ENCODE measurements at regions not wholly inside any gene's neighbourhood (a gene's known extent, or its start where the extent isn't known, plus 50 kb on each side); places are given as distances from the start of the nearest gene placed in this dataset.

DNA sequence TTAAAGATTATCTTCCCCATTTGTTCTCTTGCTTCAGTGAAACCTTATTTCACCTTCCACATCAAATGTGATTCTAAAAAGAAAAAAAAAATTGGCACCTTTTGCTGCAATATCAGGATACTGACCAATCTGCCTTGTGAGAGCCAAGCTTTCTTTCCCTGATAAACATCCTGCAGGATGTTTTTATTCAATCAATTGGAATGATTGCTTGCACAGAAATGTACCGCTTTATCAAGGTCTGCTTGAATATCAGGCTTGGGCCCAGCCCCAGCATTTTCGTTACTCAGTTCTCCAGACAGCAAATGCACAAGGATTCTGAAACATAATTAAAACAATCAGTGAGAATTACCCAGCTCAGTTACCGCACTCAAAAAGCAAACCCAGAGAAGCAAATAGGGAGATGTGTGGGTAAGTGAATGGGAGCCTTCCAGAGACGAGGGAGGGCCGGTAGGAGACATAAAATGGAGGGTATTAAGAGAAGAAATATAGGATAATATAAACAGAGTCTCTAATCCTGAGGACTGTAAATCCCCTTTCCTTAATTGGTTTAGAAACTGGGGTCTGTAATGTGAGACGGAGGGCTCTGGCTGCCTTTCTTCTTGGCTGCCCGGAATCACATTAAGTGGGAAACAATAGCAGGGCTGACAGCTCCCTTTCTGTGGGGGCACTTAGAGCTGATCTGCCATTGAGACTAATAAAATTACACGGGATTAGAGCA lies 291.8 kb downstream of the ICOS start:
- DNase-seq (ENCODE audit: low spot score): no peak

DNA sequence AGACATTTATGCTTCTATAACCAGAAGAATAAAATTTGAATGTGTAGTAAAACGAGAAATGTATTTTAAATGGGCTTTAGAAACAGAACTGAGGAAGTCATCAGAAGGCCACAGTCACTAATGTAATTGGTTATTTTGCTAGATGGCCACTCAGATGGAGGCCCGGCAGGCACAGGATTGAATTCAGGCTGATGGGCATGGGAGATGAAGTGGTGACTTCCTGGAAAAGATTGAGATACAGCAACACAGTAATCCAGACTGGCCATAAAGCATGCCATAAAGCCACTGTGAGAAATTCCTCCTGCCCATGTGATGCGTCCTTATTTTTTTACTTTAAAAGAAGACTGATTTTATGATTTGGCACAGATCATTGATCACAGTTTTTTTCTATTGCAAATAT lies 297.7 kb downstream of the ICOS start:
- no peak for DNase-seq (ENCODE audit: low spot score)

DNA sequence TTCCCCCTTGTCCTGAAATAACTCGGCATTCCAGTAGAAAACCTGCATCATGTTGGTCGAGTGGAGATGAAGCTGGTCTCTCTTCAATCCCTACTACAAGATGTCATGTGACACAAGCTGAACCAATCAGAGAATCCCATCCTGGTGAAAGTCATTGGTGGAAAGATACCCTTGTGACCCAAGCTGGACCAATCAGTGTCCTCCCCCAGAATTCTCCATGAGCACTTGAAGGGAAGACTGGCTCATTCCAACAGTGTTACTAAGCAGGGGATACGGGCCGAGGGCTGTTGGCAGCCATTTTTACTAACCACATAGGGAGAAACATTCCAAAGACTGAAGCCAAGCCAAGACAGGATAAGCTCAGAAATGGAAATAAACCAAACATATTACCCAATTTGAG lies 298.3 kb downstream of the ICOS start:
- DNase-seq (ENCODE audit: low spot score): no peak

DNA sequence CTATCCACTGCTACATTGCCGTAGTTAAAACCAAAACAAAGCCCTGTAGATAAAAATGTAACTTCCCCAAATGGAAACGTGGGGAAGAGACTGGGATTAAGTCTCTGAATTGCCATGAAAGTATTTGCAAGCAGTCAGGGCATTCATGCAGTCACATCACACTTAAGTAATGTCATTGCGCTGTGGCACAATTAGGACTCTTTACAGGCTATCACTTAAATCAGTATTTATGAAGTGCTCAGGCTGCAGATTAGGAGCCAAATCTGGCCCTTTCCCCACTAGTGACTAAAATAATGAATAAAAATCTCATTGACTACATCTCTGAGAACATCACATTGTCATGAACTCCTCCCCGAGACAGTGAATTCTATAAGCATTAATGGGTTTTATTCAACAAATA lies 300.9 kb downstream of the ICOS start:
- no peak for DNase-seq (ENCODE audit: low spot score)

DNA sequence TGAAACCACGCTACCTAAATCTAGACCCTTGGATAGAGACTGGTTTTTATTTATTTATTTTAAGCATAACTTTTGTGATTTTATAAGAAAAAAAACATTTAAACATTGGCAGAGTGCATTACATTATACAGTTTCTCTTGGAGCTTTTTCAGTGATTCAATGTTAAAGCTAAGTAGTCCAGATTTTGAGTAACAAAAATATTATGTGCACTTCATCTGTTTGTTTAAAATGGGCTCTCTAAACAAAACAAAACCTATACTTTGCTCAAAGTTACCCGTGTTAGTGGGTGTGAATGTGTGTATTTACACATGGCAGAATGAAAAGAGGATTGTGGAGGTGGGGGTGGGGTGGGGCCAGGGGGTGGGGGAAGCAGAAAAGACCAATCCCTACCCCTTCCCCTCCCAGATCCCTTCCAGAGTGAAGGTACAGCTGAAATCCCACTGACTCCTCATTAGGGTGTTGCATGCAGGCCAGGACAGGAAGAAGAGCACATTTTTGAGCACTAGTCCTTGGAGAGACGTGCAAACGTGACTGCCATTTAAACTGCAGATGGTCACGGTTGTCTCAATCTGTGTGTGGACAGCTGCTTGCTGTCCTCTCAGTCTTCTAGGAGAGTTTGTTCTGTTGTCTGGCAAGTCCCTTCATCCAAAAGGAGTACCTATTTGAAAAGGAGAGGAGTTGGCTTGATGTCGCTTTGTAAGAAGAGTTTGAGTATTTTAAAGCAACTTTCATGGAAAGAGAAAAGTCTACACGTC lies 303.0 kb downstream of the ICOS start:
- DNase-seq (ENCODE audit: low spot score): no peak

DNA sequence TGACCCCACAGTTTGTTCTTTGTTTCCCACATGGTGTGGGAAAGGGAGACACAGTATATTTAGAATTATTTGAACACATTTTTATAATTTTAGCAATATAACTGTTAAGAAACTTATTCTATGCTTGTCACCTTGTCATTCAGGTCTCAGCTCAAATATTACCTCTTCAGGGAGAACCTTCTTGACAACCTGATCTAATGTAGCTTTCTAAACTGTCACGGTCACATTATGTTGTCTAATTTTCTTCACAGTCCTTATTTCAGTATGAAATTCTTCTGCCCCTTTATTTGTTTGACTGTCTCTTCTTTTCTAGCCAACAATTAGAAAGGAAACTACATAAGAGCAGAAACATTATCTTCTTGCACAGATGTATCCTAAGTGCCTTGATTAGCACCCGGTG lies 304.3 kb upstream of the PARD3B start:
- DNase-seq (ENCODE audit: low spot score): no peak

DNA sequence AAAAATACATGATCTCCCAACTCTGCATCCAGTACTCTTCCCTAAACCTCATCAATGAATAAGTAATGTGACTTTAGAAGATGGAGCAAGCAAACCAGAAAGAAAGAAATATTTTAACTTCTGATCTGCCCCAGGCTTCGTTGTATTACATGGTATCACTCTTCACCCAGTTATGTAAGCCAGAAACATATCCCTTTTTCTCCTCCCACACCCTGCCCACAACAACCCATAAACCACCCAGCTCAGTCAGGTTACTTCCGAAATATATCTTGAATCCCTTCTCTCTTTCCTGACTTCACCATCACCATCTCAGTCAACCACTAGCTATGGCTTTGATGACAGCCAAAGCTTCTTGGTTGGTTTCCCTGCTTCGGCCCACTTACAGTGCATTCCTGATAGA lies 295.8 kb upstream of the PARD3B start:
- DNase-seq (ENCODE audit: low spot score): no peak

DNA sequence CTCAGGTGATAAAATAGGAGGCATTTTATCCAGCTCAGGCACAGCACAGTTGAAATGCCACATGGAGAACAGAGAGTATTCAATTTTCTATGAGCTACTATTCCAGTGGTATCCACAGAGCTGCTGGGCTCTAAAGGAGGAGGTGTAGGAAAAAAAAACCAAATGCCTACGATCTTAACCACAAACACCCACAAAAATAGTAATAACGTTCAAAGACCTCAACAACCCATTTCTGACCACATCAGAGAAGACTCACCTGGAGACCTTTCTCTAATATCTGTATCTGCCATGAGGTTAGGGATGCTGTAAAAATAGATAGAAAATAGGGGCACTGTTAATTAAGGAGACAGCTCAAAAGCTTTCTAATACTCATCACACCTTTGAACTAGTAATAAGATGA lies 294.6 kb upstream of the PARD3B start:
- no peak for DNase-seq (ENCODE audit: low spot score)

DNA sequence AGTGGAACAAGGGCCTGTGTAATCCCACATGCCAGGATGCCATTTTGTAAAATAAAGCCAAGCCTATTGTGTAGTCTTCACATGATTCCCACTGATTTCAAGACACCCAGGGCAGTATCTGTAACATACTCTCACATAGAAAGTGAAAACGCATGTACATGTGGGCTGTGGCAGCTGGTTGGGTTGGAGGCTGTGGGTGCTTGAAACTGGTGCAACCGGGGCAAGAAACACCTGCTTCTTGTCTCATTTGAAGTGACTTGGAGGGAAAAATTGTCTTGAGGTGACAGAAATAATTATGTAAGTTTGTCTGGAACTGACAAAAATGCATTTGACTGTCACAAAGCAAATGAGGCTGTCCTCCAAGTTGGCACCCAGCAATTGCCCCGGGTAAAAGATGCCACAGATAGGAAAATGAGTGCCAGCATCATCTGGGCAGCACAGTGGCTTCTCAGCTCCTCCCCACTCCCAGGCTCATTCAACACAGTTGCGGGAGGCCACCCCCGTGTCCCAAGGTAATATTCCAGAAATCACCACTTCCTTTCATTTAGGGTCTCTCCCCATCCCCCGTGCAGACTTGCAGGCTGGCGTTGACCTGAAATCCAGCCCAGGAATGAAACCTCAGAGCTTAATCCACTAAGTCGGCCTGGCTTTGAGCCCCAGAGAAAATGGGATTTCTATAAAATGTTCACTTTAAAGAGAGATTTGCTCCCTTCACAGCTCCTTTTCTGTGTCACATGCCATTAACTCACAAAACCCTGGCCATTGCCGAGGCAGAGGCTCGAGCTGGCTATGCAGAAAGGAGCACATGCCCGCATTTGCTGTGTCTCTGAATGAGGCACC lies 293.9 kb upstream of the PARD3B start:
- no peak for DNase-seq (ENCODE audit: low spot score)

DNA sequence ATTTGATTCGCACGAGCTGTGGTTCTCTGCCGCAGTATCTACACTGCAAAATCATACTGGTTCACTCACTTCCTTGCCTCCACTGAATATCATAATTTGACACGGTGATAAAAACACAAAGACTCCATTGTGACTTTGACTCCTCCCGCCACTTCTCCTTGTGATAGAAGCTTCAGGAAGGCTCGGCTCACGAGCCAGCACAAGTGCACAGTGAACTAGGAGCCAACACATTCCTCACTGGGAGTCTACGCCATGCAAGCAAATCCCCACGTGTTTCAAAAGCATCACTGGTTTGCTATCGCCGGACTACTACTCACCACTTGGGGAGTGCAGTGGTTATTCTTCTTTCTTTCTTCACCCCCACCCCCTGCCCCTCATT lies 293.3 kb upstream of the PARD3B start:
- DNase-seq (ENCODE audit: low spot score): no peak

DNA sequence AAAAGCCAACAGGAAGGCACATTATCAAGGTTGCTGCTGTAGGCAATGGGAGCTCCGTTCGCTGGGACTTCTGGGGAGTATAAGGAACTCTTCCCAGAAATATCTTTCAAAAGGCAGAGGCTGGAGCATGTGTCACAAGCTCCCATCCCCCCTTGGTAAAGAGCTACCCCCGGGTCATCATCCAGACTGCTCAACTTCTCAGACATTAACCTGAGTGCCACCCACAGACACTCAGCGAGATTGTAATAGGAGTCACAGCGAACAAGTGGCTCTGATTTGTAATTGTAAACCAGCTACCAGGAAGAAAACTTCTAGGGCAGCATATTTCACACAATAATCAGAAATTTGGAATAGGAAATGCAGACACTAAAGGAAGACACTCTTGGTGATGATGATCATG lies 290.2 kb upstream of the PARD3B start:
- no peak for DNase-seq (ENCODE audit: low spot score)

DNA sequence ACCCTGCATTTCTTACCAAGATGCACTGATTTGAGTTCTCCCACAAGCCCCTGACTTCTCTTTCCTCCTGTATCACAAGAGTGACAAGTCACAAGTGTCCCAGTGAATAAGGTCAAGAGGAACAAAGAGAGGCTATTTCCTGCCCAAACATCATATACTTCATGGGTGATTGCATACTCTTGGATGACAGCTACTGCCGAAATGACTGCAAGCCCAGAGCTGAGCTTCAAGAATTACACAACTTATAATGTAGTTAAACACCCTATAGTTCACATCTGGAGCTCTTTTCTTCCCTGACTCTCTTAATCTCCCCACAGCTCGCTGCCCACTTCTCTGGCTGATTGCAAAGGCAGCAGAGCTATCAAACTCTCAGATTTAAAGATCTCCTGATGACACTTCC lies 289.7 kb upstream of the PARD3B start:
- DNase-seq (ENCODE audit: low spot score): no peak

DNA sequence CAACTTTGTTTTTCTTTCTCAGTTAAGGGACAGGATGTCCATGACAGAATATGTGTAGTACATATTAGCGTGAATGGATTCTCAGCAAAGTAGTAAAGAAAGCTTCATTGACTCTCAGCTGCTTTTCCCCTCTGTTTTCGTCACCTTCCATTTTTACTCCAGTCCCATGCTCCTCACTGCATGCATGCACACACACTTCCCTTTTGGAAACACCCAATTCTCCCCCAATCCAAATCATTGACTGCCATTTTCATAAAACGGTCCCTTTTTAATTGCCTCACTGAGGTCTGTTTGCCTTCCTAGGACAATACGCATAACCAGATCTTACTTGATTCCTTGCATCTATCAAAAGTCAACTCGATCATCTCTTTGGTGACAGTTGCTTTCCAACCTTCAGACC lies 287.5 kb upstream of the PARD3B start:
- DNase-seq (ENCODE audit: low spot score): no peak

DNA sequence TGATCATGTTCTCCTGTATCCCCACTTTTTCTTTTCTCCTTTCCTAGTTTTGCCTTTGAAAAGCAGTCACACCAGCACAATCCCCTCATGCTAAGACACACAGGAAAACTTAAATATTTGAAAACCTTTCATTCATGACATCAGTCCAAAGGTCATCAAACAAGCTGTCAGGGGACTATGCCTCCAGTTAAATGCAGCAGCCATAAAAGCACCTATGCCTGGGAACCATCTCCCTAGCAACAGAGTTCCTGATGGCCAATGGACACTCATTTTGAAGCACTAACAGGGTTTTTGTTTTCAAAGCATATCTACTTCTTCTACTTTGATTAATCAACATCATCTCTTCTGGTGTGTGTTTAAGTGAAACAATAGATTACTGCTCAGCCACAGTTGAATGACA lies 286.4 kb upstream of the PARD3B start:
- DNase-seq (ENCODE audit: low spot score): no peak

DNA sequence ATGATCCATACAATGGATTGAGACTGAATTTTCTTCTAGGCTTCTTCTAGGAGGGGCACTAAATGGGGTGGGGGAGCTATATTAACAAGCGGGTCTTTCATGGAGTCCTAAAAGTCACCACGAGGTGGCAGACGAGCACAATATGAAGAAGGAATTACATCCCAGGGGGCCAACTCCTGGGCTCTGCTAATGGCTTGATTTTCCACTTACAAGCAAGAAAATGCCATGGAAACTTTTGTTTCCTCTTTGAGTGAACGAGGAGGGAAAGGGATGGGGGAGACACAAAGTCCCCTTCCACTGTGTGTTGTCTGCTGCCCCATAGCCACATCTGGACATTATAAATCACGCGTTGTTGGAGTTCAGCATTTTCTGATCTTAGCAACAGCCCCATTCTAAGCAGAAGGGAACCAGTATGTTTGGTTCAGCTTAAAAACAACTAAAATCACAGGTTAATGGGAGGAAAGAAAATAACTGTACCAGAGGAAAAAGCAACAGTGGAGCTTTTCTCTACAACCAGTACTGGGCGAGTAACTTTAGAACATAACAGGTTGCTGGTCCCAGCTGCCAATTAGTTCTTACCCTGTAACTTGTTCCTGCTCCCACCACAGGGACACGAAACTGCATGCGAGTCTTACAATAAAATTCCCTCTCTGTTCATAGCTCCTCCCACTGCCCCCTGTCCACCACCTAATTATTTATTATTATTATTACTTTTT lies 285.0 kb upstream of the PARD3B start:
- DNase-seq (ENCODE audit: low spot score): peak; percentile 20

DNA sequence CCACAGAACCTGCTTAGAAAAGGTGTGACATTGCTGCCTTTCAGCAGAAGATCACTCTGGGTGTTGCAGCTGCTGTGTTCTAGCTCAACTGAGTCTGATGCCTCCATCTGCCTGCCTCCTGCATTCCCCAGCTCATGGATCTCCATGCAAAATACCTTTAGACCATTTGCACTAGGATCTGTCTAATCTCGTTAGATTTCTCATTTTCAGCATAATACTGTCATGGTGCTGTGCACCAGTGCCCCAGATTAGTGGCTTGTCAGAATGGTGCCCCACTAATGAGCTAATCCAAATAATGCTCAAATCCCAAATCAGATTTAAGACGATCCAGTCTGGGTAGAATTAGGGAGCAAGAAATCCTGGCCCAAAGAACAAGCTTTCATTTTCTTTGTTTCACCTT lies 284.4 kb upstream of the PARD3B start:
- no peak for DNase-seq (ENCODE audit: low spot score)

DNA sequence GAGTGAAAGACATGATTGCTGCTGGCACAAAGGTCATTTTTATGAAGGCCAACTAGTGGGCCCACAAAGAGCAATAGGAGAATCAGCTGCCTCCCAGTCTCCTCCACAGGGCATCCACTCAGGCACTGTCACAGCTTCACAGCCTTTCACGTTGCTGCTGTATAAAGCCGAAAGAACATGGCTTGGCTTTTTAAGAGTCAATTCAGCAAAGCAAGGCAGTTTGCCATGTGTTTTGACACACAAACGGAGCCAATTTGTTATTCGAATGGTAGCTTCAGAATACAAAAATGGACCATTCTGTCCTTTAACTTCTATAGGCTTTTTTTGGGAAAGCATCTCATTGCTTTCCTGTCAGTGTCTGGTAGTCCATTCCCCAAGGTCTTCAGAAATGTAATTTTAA lies 283.4 kb upstream of the PARD3B start:
- DNase-seq (ENCODE audit: low spot score): no peak

DNA sequence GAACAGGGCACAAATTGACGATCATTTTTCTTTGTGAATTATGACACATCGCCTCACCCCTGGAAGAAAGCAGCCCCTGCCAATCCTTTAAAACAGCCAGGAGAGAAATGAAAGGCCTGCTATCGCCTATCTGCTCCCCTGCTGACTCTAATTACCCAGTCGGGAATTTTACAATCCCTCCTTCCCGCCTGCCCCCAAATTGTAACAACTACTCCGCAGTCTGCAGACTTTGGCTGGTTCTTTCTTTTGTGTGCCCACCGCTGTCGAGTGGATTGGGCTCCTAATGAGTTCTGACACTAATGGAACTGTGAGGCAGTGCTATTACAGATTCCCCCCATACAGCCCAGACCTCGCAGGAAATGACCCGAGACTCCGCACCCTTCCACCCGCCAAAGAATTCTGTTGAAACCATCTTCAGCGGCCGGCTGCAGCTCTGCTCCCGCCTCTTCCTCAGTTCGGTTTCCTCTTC lies 281.2 kb upstream of the PARD3B start:
- no peak for DNase-seq (ENCODE audit: low spot score)

DNA sequence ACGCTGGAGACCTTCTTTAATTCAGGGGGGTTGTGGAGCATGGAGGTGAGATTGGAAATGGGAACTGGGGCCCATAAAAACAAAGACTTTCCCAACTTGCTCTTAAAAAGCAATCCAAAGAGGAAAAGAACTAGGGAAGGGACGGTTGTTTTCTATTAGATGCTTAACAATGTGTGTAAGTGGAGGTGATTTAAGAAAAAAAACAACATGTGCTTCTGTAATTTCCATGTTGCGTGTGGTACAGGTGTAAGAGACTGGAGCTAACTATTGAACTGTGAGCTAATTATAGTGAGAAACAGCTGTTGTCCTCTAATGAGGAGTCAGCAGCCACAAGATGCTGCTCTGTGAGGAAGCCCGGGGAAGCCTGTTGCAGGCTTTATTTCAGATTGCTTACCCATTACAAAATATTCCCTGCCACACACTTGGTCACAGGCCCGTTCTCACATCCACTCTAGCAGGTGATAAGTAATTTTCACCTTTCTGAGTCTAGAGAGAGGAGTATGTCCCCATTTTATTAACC lies 280.6 kb upstream of the PARD3B start:
- DNase-seq (ENCODE audit: low spot score): no peak

DNA sequence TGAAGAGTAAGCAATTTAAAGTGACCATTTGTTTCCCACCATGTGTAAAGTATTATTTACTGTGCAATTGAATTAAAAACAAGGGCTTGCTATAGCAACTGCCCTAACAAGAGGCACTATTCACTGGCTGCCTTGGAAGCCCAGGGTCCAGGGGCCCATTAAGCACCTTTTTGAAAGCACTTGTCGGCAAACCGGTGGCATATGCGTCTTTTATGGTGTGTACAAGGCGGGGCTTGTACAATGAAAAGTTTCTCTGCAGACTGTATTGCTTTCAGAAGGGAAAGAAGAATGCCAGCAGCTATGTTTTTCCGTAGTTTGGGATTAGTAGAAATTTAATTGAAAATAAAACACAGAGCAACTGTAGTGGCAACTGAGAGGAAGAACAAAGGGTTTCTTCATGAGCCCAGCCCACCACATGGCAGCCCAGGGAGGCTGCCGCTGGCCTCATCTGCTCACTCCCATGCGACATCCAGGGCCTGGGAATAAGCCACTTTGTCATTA lies 279.5 kb upstream of the PARD3B start:
- DNase-seq (ENCODE audit: low spot score): no peak

DNA sequence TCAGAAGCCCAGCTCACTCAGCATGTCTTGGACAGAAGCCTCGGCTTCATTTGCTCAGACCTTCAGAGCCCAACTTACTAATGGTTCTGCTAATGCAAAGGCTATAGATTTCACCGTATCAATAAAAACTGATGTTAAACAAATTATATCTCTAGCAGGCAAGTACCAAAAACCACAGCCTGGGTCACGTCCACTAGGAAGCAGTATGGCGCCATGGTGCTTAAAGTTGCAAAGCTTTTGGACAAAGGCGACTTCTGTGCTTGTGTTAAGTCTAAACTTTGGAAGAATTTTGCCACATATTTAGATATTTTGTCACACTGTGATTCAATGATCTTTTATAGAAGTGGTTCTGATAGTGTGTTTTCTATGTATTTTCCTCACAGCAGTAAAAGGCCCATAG lies 276.8 kb upstream of the PARD3B start:
- DNase-seq (ENCODE audit: low spot score): no peak

DNA sequence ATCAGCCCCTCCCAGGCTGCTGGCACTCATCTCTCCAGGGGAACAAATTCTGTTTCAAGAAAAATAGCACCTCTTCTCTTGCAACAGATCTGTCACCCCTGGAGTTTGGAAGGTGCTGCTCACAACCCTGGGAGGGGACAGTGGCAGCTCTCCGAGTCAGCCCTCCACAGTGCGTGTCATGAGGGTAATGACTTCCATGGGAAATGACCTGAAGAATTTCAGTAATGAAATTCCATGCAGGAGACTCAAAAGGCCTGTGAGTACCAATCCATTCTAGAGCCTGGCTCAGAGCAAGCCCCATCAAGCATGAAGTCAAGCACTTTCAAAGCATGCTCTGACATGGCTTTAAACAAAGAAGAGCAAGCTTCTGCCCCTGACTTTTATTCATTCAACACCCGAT lies 276.3 kb upstream of the PARD3B start:
- DNase-seq (ENCODE audit: low spot score): no peak

All from CD4-positive, alpha-beta T cell treated with Interleukin-2 at 100 ng/mL for 4 hours (primary cell).